Activated CD4-positive, alpha-beta T cell treated with anti-CD3 and anti-CD28 coated beads, Interleukin-2, amount 10 ng/mL, durations not matched to agents 24 days and 14 days (primary cell): ENCODE measurements at regions not wholly inside any gene's neighbourhood (a gene's known extent, or its start where the extent isn't known, plus 50 kb on each side); places are given as distances from the start of the nearest gene placed in this dataset.
"Not testable (repeated sequence)": the region's sequence is repeated elsewhere in the genome, so short reads cannot be mapped to it uniquely, and the experiment has no call there.

Experiments
- DNase-seq: peaks from one replicate; pipeline ENCODE4 v3.0.0; 2022
- H3K27ac Mint-ChIP-seq: one replicate; pipeline ENCODE4 v1.8.0; 2022; ENCODE audit warnings: mild to moderate bottlenecking, mixed read lengths
- H3K27me3 Mint-ChIP-seq: one replicate; pipeline ENCODE4 v1.8.0; 2022; ENCODE audit warnings: mixed read lengths
- H3K36me3 Mint-ChIP-seq: one replicate; pipeline ENCODE4 v1.8.0; 2022; ENCODE audit warnings: low read depth, mild to moderate bottlenecking, mixed read lengths
- H3K4me1 Mint-ChIP-seq: one replicate; pipeline ENCODE4 v1.8.0; 2021; ENCODE audit warnings: mixed read lengths
- H3K4me3 Mint-ChIP-seq: one replicate; pipeline ENCODE4 v1.8.0; 2022; ENCODE audit warnings: mild to moderate bottlenecking, moderate library complexity, mixed read lengths
- H3K9me3 Mint-ChIP-seq: one replicate; pipeline ENCODE4 v1.8.0; 2021; ENCODE audit warnings: mixed read lengths
- intact Hi-C: fragments of 100-400 bp; cut with micrococcal nuclease; formaldehyde crosslinking; loops from one replicate; pipeline ENCODE4 v1.15.1; 2023

- Mint-ChIP-seq H3K4me3 (no peak overlapping the region), H3K9me3 (no peaks in the 10 kb centered on the region), H3K36me3 (no peaks in the 10 kb centered on the region), H3K4me1 (no peaks in the 10 kb centered on the region), H3K27me3 (no peaks in the 10 kb centered on the region), H3K27ac (no peak overlapping the region)
- no peak for DNase-seq
- intact Hi-C loops, result no loop called here
Measured at GRCh38 chr11:82191695-82192094, 542.0 kb downstream of the FAM181B start.

DNA sequence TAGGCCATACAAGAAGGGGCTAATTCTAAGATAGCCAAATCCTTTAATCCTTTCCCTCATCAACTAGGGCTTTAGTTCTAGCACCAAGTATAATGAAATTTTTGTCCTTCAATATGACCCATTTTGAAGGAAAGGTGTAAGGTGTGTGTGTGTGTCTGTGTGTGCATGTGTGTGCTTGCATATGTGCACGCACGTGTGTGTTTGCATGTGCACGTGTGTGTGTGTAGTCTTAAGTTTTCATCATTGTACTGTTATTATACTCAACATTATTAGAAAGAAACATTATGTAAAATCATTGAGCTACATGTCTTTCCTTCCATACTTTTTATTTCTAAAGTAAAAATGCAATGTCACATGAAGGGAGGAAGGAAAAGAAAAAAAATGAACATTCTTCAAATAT lies 547.7 kb downstream of the FAM181B start:
- no peaks in the 10 kb centered on the region for H3K4me1 Mint-ChIP-seq
- no peaks in the 10 kb centered on the region for H3K36me3 Mint-ChIP-seq
- intact Hi-C loops, result no loop called here
- no peak overlapping the region for H3K4me3 Mint-ChIP-seq
- no peak overlapping the region for H3K27ac Mint-ChIP-seq
- no peaks in the 10 kb centered on the region for H3K9me3 Mint-ChIP-seq
- no peak for DNase-seq
- H3K27me3 Mint-ChIP-seq, result no peaks in the 10 kb centered on the region

DNA sequence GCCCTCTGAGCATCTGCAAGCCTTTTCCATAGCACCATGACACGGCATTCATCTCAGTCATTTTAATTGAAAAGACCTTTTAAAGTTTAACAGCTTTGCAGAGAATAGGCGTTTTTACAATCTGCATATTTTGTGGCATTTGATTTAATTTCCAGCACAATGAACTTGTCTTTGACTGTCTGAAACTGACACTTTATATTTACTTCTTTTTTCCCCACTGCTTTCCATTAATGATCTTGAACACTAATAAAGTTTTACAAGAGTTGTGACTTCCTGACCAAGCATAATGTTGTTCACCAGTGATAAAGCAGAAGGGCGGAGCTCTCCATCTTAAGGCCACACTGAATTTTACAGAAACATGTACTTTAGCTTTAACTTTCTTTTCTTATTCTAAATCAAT lies 548.7 kb downstream of the FAM181B start:
- Mint-ChIP-seq H3K27ac (no peak overlapping the region), H3K27me3 (no peaks in the 10 kb centered on the region), H3K4me1 (no peaks in the 10 kb centered on the region), H3K4me3 (no peak overlapping the region), H3K36me3 (no peaks in the 10 kb centered on the region), H3K9me3 (no peaks in the 10 kb centered on the region)
- intact Hi-C loops, result no loop called here
- DNase-seq, result no peak

DNA sequence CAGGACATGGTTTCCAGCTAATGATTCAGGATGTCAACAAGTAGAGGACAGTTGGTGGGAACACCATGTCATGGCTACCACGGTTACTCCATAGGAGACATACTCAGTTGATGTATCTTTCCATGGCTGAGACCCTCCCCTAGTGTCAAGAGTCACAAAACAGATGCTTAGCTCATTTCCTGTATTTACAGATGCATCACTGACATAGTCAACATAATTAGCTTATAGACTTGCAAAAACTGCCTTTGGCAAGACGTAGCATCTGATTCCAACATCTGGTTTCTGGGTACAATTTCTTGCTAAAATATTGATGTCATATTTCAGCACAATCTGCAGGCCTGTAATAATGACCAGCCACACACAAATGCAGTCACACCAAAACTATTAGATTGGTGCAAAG lies 550.3 kb downstream of the FAM181B start:
- no peak for DNase-seq
- intact Hi-C loops, result no loop called here
- Mint-ChIP-seq H3K36me3 (no peaks in the 10 kb centered on the region), H3K27me3 (no peaks in the 10 kb centered on the region), H3K4me3 (no peak overlapping the region), H3K27ac (no peak overlapping the region), H3K9me3 (no peaks in the 10 kb centered on the region), H3K4me1 (no peaks in the 10 kb centered on the region)

- H3K36me3 Mint-ChIP-seq, intact Hi-C loops, H3K4me3 Mint-ChIP-seq, H3K4me1 Mint-ChIP-seq, DNase-seq, H3K27me3 Mint-ChIP-seq, H3K9me3 Mint-ChIP-seq, H3K27ac Mint-ChIP-seq: not testable (repeated sequence)
Measured at GRCh38 chr11:82182697-82183096, 551.0 kb downstream of the FAM181B start.

DNA sequence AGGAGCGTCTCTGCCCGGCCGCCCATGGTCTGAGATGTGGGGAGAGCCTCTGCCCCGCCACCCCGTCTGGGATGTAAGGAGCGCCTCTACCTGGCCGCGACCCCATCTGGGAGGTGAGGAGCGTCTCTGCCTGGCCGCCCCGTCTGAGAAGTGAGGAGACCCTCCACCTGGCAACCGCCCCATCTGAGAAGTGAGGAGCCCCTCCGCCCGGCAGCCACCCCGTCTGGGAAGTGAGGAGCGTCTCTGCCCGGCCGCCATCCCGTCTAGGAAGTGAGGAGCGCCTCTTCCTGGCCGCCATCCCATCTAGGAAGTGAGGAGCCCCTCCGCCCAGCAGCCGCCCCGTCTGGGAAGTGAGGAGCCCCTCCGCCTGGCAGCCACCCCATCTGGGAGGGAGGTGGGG lies 551.9 kb downstream of the FAM181B start:
- intact Hi-C loops, H3K4me3 Mint-ChIP-seq, H3K9me3 Mint-ChIP-seq, DNase-seq, H3K27me3 Mint-ChIP-seq, H3K27ac Mint-ChIP-seq, H3K4me1 Mint-ChIP-seq, H3K36me3 Mint-ChIP-seq: not testable (repeated sequence)

DNA sequence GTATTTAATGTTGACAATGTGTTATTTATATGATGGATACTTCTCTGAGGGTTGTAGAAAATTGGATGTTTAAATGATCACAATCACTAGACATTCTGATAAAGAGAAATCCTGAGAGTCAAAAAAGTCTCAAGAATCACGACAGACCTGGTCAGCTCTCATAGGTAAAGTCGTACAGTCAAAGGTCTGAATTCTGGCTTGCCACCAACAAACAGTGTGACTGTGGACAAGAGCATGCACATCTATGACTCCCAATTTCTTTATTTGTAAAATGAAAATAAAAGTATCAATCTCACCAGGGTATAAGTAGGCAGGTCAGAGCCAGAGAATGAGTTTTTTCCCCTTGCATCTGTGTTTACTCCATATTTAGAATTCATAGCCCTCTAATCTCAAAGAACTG lies 556.7 kb downstream of the FAM181B start:
- H3K27ac Mint-ChIP-seq, result no peak overlapping the region
- H3K36me3 Mint-ChIP-seq, result no peaks in the 10 kb centered on the region
- no peaks in the 10 kb centered on the region for H3K27me3 Mint-ChIP-seq
- H3K4me3 Mint-ChIP-seq, result no peak overlapping the region
- intact Hi-C loops, result no loop called here
- no peaks in the 10 kb centered on the region for H3K4me1 Mint-ChIP-seq
- no peaks in the 10 kb centered on the region for H3K9me3 Mint-ChIP-seq
- DNase-seq, result no peak

GRCh38 chr11:82176365-82176764 lies 557.3 kb downstream of the FAM181B start:
- H3K4me1 Mint-ChIP-seq, result no peaks in the 10 kb centered on the region
- no peaks in the 10 kb centered on the region for H3K27me3 Mint-ChIP-seq
- DNase-seq, result no peak
- H3K27ac Mint-ChIP-seq, result no peak overlapping the region
- H3K4me3 Mint-ChIP-seq, result no peak overlapping the region
- intact Hi-C loops, result no loop called here
- no peaks in the 10 kb centered on the region for H3K36me3 Mint-ChIP-seq
- H3K9me3 Mint-ChIP-seq, result no peaks in the 10 kb centered on the region

- Mint-ChIP-seq H3K9me3 (no peaks in the 10 kb centered on the region), H3K27me3 (no peaks in the 10 kb centered on the region), H3K4me3 (no peak overlapping the region), H3K27ac (no peak overlapping the region), H3K4me1 (no peaks in the 10 kb centered on the region), H3K36me3 (no peaks in the 10 kb centered on the region)
- intact Hi-C loops, result no loop called here
- no peak for DNase-seq
Measured at GRCh38 chr11:82174610-82175009, 559.1 kb downstream of the FAM181B start.

- Mint-ChIP-seq H3K9me3 (no peaks in the 10 kb centered on the region), H3K4me3 (no peak overlapping the region), H3K27me3 (no peaks in the 10 kb centered on the region), H3K4me1 (no peaks in the 10 kb centered on the region), H3K36me3 (no peaks in the 10 kb centered on the region), H3K27ac (no peak overlapping the region)
- intact Hi-C loops, result no loop called here
- no peak for DNase-seq
Measured at GRCh38 chr11:82146789-82147188, 586.9 kb downstream of the FAM181B start.

GRCh38 chr11:82118946-82119345 lies 614.7 kb downstream of the FAM181B start:
- H3K27ac Mint-ChIP-seq, result no peak overlapping the region
- intact Hi-C loops, result no loop called here
- H3K4me3 Mint-ChIP-seq, result no peak overlapping the region
- no peaks in the 10 kb centered on the region for H3K4me1 Mint-ChIP-seq
- H3K36me3 Mint-ChIP-seq, result no peaks in the 10 kb centered on the region
- peaks cover 4% of the 10 kb centered on the region for H3K9me3 Mint-ChIP-seq
- no peaks in the 10 kb centered on the region for H3K27me3 Mint-ChIP-seq
- DNase-seq, result no peak

DNA sequence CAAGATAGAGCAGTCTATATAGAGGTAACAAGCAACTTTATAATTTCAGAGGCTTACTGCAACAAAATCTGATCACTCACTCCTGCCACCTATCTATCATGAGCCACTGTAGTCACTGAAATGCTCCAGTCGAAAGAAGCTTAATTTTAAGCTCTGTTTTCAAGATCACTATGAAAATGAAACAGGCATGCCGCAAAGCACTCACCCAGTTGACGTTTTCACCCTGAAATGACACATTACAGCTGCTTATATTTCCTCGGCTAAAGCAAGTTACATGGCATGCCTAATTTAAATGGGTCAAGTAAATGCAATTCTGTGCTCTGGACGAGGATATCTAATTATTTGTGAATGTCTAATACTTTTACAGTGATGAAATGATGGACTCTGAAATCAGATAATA lies 616.3 kb downstream of the FAM181B start:
- Mint-ChIP-seq H3K27me3 (no peaks in the 10 kb centered on the region), H3K36me3 (no peaks in the 10 kb centered on the region), H3K4me3 (no peak overlapping the region), H3K4me1 (no peaks in the 10 kb centered on the region), H3K27ac (no peak overlapping the region), H3K9me3 (peaks cover under 1% of the 10 kb centered on the region)
- intact Hi-C loops, result no loop called here
- DNase-seq, result no peak

DNA sequence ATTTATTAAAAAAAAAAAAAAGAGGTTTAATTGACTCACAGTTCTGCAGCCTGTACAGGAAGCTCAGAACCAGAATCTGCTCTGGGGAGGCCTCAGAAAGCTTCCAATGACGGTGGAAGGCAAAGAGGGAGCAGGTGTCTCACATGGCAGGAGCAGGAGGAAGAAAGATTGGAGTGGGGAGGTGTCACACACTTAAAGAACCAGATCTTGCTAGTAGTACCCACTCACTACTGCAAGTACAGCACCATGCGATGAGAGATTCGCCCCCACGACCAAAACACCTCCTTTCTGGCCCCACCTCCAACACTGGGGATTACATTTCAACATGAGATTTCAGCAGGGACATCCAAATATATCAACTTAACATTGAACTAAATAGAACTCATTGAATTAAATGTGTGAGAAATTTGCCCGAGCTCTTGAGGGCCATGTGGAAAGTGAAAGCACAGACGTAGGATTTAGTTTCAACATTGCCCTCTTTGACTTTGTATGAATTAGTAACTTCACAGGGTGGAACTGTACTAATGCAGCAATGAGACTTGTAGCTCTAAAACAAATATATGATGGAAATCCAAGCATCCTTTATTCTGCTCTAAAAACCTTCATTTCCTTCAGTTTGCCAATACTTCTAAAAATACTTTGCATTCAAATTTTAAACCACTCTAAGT lies 628.2 kb downstream of the FAM181B start:
- Mint-ChIP-seq H3K4me1 (no peaks in the 10 kb centered on the region), H3K4me3 (no peak overlapping the region), H3K27ac (no peak overlapping the region), H3K27me3 (no peaks in the 10 kb centered on the region), H3K36me3 (no peaks in the 10 kb centered on the region), H3K9me3 (no peaks in the 10 kb centered on the region)
- no peak for DNase-seq
- intact Hi-C loops, result no loop called here

DNA sequence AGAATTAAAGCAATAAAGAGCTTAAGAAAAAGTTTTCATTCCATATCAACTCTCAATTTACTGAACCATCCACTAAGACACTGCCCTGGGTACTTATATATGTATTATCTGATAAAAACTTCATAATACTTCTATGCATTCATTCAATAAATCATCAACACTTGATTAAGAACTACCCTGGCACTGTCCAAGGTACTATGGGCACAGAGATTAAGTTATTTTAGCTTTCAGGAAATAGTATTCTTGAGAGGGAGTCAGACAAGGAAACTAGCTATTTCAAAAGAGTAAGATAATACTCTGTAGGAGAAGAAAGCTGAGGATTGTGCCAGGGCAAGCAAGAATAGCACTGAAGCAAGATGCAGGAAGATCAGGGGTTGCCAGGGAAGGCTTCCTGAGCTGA lies 640.8 kb downstream of the FAM181B start:
- H3K9me3 Mint-ChIP-seq, result no peaks in the 10 kb centered on the region
- intact Hi-C loops, result no loop called here
- no peak for DNase-seq
- H3K36me3 Mint-ChIP-seq, result no peaks in the 10 kb centered on the region
- H3K27ac Mint-ChIP-seq, result no peak overlapping the region
- no peaks in the 10 kb centered on the region for H3K4me1 Mint-ChIP-seq
- no peaks in the 10 kb centered on the region for H3K27me3 Mint-ChIP-seq
- no peak overlapping the region for H3K4me3 Mint-ChIP-seq

DNA sequence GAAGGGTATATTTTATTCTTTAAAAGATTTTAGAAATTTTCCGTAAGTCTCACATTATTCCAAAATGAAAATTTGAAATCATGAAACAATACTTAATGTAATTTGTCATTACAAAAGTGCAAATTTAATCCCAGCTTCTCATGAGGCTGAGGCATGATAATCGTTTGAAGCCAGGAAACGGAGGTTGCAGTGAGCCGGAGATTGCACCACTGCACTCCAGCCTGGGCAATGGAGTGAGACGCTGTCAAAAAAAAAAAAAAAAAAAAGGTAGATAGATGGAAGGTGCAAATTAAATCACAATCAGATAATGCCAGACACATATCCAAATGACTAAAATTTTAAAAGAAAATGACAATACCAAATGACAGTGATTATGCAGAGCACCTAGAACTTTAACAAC lies 644.2 kb downstream of the FAM181B start:
- Mint-ChIP-seq H3K4me1 (no peaks in the 10 kb centered on the region), H3K27ac (no peak overlapping the region), H3K9me3 (no peaks in the 10 kb centered on the region), H3K4me3 (no peak overlapping the region), H3K36me3 (no peaks in the 10 kb centered on the region), H3K27me3 (no peaks in the 10 kb centered on the region)
- intact Hi-C loops, result no loop called here
- DNase-seq, result no peak
